GM18907 (cell line): ENCODE measurements at regions not wholly inside any gene's neighbourhood (a gene's known extent, or its start where the extent isn't known, plus 50 kb on each side); places are given as distances from the start of the nearest gene placed in this dataset.
A peak's percentile ranks its signal among the peaks of the same experiment; 100 is the strongest.

Experiments used
- ATAC-seq: cut with Tn5 transposase; IDR thresholded peaks from one replicate; pipeline ENCODE4 v1.9.1; 2021; ENCODE audit warnings: mild to moderate bottlenecking, moderate library complexity; ENCODE audit not compliant: unreplicated experiment

DNA sequence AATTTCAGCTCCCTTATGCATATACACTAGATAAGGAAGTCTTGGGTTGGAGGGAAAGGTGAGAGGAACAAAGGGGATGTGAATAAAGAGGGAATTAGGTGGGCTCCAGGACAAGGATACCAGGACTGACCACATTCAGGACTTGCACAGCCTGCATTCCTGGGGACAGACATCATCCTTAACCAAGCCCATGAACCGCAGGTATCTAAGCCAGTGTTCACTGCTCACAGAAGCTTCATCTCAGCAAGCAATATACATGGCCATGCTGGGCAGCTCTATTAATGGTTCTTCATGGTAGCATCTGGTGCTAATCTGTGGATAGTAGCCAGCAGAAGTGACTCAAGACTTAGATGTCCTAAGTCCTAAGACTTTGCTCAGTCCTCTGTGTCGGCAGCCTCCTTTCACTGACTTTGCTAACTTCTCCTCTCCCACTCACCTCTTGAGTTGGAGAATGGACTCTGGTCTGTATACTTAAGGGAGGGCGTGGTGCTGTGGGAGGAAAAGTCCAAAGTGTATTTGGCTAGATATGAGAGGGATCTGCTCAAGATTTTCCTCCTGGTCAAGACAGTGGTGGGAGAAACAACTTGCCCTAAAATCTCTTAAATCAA lies 136.1 kb downstream of the ASCL1 start:
- no peak for ATAC-seq

DNA sequence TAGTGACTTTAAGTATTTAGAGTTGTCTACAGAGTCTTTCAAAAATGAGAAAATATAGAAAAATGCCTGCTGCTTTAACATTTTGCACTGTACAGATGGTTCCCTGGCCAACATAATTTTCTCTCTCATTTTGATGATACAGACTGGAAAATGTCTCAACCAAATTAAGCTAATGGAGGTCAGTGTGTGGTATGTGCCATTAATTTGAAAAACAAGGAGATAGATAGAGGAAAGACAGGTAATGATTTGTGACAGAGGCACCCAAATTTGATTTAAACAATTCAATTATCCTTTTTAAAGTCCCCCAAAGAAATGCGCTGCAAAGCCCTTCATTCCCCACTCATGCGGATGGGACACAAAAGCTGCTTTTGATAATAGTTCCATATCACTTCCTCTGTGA lies 140.0 kb downstream of the ASCL1 start:
- no peak for ATAC-seq

DNA sequence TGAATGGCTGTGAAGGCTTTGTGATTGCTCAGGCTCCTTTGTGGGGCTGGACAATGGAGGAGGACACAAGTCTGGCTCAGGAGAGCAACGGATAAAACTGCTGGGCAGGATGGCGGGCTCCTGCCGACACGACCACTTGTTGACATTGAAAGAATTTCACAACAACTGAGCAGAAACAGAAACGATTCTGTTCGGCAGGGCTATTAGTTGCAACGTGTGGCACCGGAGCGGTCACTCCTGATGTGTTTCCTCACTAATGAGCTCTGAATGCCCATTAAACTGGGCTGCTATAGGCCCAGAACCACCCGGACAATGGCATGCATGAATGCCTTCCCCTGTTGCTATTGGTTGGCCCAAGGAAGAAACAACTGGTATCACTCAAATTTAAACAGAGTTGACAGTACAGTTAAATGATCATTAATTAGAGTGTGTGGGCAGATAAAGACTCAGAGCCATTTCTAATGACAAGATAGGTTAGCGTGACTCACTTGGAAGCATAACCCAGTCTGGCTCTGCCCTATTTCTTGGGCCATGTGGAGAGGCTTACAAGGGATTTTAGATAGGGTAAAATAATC lies 142.9 kb downstream of the ASCL1 start:
- ATAC-seq = no peak

DNA sequence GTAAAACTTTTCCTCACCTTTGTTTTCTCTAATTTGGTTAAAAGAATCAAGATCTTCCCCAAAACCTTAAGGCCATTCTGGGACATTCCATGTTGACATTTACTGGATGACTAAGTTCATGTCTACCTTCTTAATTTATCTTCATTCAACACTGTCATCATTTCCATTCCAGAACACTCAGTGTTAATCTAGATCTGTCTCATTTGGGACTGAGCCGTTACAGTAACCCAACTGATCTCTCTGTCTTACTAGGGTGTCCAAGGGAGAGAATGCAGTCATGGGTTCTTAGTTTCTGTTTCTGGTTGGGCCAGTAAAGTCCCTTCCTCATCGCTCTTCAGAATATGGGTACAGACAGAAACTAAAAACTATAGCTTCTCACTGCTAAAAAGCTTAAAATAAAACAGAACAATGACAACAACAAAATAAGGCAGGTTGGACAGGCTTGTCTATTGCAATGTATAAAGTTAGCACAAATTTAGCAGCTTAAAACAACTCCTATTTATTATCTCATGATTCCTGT lies 144.8 kb downstream of the ASCL1 start:
- ATAC-seq = peak; percentile 77

DNA sequence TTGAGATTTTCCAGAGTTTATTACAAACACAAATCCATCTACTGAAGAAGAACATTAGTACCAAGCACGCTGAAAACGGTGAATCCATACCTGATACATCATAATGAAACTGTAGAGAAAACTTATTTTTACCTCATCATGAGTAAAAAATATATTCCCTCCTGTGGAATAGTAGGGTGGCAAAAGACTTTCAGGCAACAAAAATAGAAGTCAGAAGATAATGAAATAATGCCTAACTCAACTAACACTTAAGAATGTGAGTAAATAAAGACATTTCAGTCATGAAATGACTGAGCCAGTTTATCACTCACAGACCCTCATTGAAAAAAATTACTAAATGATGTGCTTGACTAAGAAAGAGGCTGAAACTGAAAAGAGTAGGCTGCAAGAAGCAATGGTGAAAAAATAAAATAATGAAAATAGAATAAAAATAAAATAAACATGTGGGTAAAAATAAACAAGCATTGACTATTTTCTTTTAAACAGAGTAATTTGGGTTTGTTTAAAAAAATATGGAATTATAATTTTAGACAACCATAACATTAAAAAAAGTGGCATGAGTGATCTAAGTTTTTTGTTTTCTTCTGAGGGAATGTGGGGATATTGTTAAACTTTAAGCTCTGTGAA lies 148.6 kb downstream of the ASCL1 start:
- ATAC-seq = peak; percentile 56

DNA sequence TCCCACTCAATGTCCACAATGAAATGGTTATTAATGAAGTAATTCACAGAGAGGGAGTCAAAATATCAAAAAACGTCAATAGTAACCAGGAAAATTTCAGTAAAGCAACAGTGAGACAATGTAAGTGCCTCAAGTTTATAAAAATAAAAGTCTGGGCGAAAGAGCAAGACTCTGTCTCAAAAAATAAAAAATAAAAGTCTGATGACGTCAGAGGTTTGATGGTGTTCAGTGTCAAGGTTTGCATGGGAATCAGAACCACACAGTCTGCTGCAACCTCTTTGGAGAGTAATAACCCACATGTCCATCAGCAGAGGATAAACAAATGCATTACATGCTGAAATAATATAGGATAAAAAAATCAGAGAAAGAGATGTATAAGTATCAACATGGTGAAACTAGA lies 152.4 kb downstream of the ASCL1 start:
- no peak for ATAC-seq

DNA sequence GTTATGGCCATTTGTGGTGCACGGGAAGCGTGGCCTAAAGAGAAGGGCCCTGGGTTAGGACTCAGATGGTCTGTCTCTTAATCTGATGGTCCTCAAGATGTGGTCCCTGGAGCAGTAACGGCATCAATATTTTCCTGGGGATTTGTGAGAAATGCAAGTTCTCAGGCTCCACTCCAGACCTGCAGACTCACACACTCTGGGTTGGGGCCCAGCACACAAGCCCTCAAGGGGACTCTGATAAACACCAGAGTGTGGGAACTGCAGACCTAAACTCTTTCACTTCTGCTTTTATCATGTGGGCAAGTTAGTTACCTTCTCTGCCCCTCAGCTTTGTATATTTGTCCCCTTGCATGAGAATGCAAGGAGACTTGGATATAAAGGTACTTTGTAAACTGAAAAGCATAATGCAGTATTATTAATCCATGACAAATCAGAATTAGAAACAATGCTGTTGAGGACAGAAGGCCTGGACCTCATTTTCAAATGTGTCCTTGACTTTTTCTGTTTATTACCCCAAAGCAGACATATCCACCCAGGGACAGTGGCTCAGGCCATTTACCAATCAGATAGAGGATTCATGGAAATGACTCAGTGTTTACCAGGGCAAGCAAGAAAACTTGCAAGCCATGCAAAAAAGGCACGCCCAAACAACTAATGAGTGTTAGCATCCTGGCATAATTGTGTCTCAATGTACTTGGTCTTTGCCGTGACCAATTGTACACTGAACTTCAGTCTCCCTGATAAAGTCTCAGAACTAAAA lies 157.0 kb downstream of the ASCL1 start:
- peak; percentile 95 for ATAC-seq

DNA sequence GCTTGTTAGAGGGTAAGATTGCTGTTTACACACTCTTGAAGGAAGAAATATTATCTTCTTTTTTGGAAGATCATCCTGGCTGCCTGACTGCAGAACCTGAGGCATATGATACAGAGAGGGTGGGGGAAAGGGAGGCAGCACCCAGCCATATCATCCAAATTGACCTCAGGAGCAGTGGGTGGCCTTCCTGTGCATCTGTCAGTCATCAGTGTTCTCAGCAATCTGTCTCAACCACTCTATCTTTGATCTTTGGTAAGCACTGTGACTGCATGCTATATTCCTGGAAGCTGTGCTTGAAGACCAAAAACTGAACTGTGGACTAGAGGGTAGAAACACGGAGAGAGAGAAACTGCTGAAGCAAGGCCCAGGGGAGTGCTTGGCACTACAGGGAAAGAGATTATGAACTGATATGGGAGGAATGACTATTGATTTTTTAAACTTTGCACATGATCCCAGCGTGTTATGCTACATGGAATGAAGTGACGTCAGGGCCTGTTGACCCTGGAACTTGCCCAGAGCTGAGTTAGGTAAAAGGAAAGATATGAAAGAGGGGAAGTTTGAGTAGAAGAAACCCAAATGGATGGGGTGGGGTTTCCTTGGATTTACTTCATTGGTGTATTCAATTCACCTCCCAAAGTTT lies 171.5 kb downstream of the ASCL1 start:
- no peak for ATAC-seq

DNA sequence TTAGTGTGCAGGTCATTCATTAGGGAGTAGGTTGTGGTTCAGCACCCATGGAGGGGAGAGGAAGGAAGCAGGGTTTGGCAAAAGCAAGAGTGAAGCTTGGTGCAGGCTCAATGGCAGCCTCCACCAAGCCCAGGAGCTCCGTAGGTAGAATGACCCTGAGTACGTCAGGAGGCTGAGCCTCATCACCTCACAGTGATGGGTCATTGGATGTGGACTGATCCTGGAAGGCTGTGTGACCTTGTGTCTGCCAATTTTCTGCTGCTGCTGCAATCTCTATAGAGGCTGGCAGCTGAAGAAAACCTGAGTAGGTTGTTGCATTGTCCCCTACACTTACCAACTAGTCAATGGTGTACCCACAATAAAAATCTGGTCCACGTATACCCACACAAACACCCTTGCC lies 173.1 kb downstream of the ASCL1 start:
- ATAC-seq = no peak

DNA sequence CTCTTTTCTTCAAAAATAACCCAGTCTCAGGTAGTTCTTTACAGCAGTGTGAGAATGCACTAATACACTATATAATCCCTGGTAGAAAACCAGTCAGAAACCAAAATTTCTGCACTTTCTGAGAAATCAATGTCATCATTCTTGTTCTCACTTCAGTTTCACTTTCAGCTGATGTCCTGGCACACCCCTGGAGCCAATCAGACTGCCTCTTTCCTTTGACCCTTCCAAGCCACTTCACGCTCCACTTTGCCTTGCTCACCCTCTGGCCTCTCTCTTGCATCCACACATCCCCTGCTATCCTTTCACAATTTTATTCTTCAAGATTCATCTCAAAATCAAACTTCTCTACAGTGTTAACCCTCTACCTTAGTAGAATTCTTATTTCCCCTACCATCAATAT lies 181.1 kb downstream of the ASCL1 start:
- no peak for ATAC-seq

DNA sequence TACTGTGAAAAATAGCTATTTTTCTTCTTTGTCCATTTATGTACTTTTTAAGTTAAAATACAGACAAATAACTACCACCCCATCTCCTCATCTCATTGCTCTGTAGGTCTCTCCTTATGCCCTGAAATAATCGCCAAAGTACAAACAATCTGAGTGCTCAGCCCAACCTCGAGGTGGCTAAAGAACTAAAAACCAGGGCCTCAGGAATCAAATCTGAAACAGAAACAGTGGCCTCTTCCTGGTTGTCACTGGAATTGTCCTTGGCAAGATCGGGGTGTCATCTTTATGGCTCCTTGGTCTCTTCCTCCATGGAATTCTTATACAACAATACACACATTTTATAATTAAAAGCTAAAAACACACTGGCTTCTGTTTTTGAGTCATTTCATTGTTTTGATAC lies 182.4 kb downstream of the ASCL1 start:
- no peak for ATAC-seq

DNA sequence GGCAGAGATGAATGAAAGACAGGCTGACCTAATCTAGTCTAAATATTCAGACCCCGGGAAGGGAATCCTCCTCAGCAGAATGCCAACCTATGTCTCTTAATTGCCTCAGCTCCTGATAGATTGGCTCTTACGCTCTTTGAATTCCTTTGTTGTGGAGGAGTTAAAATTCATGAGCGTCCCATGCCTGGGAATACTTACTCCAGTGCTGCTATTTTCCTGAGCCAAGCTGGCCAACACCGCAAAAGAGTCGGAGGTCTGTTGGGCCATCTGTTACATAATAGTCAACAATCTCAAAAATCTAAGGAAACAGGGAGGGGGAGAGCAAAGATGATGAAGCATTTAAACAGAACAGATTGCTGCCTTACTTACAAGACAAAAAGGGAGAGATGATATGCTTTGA lies 182.8 kb downstream of the ASCL1 start:
- no peak for ATAC-seq

DNA sequence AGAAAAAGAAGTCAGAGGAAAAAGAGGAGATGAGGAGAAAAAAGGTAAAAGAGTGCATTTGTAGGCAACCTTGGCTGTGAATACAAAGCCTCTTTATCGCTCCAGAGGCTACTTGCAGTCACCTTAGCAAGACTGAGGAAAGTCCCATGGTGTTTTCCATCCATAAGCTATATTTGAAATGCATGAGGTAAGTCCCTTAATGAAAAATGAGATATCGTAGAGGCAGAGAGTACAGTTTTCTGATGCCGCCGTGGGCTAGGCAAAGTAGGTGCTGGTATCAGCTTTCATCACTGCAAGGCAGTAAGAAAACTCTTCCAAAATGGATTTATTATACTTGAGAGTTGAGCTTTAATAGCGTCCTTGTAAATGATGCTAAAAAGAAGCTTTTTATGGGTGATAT lies 186.8 kb downstream of the ASCL1 start:
- ATAC-seq = peak; percentile 49

DNA sequence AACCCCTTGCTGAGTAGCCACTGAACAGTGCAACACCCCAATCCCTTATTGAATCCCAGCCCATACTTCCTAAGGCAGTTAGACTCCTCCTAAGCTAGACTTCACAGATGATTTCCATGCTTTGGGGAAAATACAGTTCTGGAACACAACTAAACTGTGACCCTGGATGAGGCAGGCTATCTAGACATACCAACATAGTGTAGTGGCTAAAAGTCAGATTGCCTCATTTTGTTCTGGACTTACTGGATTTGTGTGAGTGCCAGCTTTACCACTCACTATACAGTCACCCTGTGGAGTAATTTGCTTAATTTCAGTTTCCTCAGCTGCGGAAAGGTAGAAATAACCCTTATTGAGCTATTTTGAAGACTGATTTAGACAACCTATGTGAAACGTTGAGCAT lies 203.1 kb downstream of the ASCL1 start:
- no peak for ATAC-seq

DNA sequence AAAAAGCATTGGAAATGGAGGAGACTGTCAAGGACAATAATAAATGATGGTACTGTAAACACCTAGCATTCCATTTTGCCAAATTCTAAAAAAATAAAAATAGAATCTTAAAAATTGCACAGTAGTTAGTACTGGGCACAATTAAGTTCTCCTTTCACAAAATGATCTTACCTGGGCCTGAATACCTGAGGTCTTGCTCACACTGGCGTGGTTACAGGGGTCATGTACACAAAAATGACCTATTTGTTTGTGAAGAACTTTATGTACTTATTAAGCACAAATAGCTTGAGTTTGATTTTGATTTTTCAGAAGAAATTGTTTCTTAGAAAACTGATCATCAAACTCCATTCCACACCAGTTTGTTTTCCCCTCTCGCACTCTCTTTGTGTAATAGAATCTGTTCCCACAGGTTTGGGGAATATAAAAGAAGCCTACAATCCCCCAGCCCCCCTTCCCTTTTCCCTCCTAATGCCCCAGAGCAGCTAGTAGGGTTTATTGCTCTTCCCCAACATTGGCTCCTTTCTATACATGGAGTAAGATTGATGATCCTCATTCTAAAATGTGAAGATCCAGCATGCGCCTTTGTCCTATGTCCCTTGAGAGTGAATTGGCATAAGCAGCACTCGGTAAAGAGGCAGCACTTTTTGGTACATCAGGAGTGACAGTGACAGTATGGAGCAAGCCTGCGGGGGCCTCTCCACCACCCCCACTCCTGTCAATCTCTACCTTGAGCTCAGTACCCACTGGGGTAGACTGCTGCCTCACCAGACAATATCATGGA lies 204.3 kb downstream of the ASCL1 start:
- no peak for ATAC-seq

DNA sequence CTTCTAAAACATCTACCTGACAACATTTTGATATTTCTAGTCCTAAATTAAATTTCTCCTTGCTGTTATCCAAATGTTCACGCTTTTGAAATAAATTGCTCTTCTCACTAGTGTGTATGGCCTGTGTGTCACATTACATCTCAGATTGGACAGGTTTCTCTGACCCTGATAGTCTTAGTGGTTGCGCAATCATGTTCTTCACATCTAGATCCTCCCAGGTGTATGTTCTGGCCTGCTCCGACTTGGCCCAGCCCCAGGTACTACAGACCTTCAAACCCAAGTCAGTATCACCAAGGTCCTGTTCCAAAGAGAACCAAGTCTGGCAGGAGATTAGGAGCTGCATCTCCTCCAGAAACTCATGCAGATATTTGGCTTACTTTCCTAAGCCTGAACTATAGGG lies 209.5 kb downstream of the ASCL1 start:
- no peak for ATAC-seq

DNA sequence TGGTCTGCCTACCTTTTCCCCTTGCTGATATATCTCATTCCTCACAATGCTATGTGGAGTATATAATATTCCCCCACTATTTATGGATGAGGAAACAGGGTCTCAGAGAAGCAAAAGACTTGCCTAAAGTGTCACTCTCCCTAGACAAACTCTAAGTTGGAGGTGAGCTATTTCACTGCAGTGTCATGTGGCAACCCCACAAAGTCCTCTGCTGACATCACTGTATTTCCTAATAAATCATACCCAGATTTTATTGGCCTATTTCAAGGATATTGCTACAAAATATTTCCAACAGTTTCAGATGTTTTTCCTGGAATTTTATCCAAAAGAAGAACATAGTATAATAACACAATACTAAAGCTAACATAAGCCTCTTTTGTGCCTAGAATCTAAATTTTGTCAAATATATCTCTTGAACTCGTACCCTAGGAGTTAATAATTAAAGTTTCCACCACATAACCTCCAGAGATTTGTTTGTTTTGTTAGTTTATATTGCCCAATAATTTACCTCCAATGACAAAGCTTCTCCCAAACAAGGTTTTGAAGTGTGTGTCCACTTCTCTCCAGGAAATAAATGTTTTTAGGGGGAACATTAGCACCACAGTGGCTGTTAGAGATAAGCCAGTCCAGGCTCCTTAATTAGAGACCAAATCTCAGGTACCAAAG lies 215.1 kb downstream of the ASCL1 start:
- no peak for ATAC-seq

DNA sequence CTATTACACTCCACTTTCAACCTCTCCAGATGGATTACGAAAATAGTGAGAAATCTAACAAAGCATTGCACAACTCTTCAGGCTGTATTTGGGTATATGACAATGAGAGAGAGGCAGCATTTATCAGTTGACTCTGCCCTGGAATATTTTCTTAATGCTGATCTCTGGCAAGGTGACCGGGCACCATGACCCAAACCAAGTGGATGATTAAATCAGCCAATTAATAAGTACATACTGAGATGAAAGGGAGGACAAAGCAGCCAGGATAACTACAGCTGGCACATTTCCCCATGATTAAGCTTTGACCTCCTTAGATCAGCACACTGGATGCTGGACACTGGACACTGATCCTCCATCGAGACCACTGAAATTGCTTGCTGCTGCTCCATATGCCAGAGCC lies 218.2 kb downstream of the ASCL1 start:
- ATAC-seq = no peak

DNA sequence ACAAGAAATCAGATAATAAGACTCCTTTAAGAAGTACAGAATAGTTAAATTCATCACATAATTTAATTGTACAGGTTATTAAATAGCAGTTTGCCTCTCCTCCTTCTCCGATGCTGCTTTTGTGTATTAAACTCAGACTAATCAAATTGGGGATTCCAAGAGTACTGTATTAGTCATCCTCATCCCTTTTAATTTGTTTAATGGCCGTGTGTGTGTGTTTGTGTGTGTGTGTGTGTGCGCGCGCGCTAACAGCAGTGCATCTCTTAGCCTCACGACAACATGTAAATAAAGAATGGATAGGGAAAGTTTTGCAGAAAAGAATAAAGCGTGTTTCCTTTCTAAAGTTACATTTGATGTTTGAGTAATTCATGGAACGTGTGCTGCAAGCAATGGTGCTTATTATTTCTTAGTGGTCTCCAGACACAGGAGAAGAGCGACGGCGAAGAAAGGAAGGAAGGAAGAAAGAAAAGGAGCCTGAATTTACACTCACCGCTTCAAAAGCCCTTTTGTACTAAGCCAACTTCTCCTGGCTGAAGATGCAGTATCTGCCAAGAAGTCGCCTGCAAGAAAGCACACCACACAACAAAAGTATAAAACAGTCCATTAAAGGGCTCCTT lies 220.3 kb downstream of the ASCL1 start:
- no peak for ATAC-seq
